GM19238 (cell line): ENCODE measurements at regions not wholly inside any gene's neighbourhood (a gene's known extent, or its start where the extent isn't known, plus 50 kb on each side); places are given as distances from the start of the nearest gene placed in this dataset.

Source experiments
- DNase-seq: peaks from one replicate; pipeline ENCODE4 v3.0.0; 2011; ENCODE audit warnings: low spot score; ENCODE audit not compliant: insufficient read length

GRCh38 chr1:184272175-184272866 is 114.5 kb upstream of the C1orf21 start:
- no peak for DNase-seq

- no peak for DNase-seq
These were observed 110.4 kb upstream of the C1orf21 start for GRCh38 chr1:184276416-184276815.

GRCh38 chr1:184279911-184280458 is 106.8 kb upstream of the C1orf21 start:
- no peak for DNase-seq

- no peak for DNase-seq
These were observed 102.8 kb upstream of the C1orf21 start for GRCh38 chr1:184283999-184284398.

GRCh38 chr1:184284900-184285299 is 101.9 kb upstream of the C1orf21 start:
- no peak for DNase-seq

GRCh38 chr1:184285401-184286087 is 101.3 kb upstream of the C1orf21 start:
- no peak for DNase-seq

- no peak for DNase-seq
These were observed 99.8 kb upstream of the C1orf21 start for GRCh38 chr1:184287001-184287400.

GRCh38 chr1:184289825-184290550 is 96.8 kb upstream of the C1orf21 start:
- no peak for DNase-seq

GRCh38 chr1:184291701-184292100 is 95.1 kb upstream of the C1orf21 start:
- DNase-seq, result no peak

- no peak for DNase-seq
These were observed 94.7 kb upstream of the C1orf21 start for GRCh38 chr1:184292101-184292500.

GRCh38 chr1:184294101-184294500 is 92.7 kb upstream of the C1orf21 start:
- DNase-seq, result no peak

- DNase-seq, result no peak
These were observed 90.2 kb upstream of the C1orf21 start for GRCh38 chr1:184296466-184297243.

- no peak for DNase-seq
These were observed 89.5 kb upstream of the C1orf21 start for GRCh38 chr1:184297244-184297750.

- no peak for DNase-seq
These were observed 88.1 kb upstream of the C1orf21 start for GRCh38 chr1:184298440-184299405.

GRCh38 chr1:184299406-184299790 is 87.4 kb upstream of the C1orf21 start:
- no peak for DNase-seq

- no peak for DNase-seq
These were observed 87.0 kb upstream of the C1orf21 start for GRCh38 chr1:184299796-184300195.

GRCh38 chr1:184300446-184300845 is 86.4 kb upstream of the C1orf21 start:
- DNase-seq, result no peak

GRCh38 chr1:184301227-184301626 is 85.6 kb upstream of the C1orf21 start:
- DNase-seq, result no peak

GRCh38 chr1:184302346-184302745 is 84.5 kb upstream of the C1orf21 start:
- no peak for DNase-seq
